GM18861 (cell line): ENCODE measurements at regions not wholly inside any gene's neighbourhood (a gene's known extent, or its start where the extent isn't known, plus 50 kb on each side); places are given as distances from the start of the nearest gene placed in this dataset.

Source experiments
- ATAC-seq: cut with Tn5 transposase; IDR thresholded peaks from one replicate; pipeline ENCODE4 v1.9.1; 2021; ENCODE audit not compliant: unreplicated experiment

- no peak for ATAC-seq
Measured at GRCh38 chr12:126464153-126464552, 1398.9 kb downstream of the AACS start.

- no peak for ATAC-seq
Measured at GRCh38 chr12:126469211-126469610, 1404.0 kb downstream of the AACS start.

- ATAC-seq: no peak
Measured at GRCh38 chr12:126474703-126475102, 1409.5 kb downstream of the AACS start.

GRCh38 chr12:126480451-126480850 lies 1415.2 kb downstream of the AACS start:
- no peak for ATAC-seq

- ATAC-seq: no peak
Measured at GRCh38 chr12:126481688-126482087, 1416.5 kb downstream of the AACS start.

- no peak for ATAC-seq
Measured at GRCh38 chr12:126482238-126482889, 1417.1 kb downstream of the AACS start.

GRCh38 chr12:126483145-126484068 lies 1418.2 kb downstream of the AACS start:
- no peak for ATAC-seq

GRCh38 chr12:126487431-126487980 lies 1422.3 kb downstream of the AACS start:
- ATAC-seq: no peak

GRCh38 chr12:126488806-126489205 lies 1423.6 kb downstream of the AACS start:
- ATAC-seq: no peak

- no peak for ATAC-seq
Measured at GRCh38 chr12:126492181-126492580, 1426.9 kb downstream of the AACS start.

- no peak for ATAC-seq
Measured at GRCh38 chr12:126493366-126494108, 1428.3 kb downstream of the AACS start.

GRCh38 chr12:126496201-126496600 lies 1431.0 kb downstream of the AACS start:
- ATAC-seq: no peak

GRCh38 chr12:126506426-126507182 lies 1441.4 kb downstream of the AACS start:
- no peak for ATAC-seq

- ATAC-seq: no peak
Measured at GRCh38 chr12:126507231-126507630, 1442.0 kb downstream of the AACS start.

- ATAC-seq: no peak
Measured at GRCh38 chr12:126509572-126509971, 1444.3 kb downstream of the AACS start.

- ATAC-seq: no peak
Measured at GRCh38 chr12:126510630-126511029, 1445.4 kb downstream of the AACS start.

- ATAC-seq: no peak
Measured at GRCh38 chr12:126512916-126513913, 1448.0 kb downstream of the AACS start.

GRCh38 chr12:126518596-126519200 lies 1453.5 kb downstream of the AACS start:
- no peak for ATAC-seq

- no peak for ATAC-seq
Measured at GRCh38 chr12:126519833-126520232, 1454.6 kb downstream of the AACS start.
